Cardiac muscle cell (in vitro differentiated cells and primary cell): ENCODE measurements at regions not wholly inside any gene's neighbourhood (a gene's known extent, or its start where the extent isn't known, plus 50 kb on each side); places are given as distances from the start of the nearest gene placed in this dataset.
A peak's percentile ranks its signal among the peaks of the same experiment; 100 is the strongest.

ENCODE experiments used
- DNase-seq, 2 donors: peaks; one replicate each; pipeline versions ENCODE4 v3.0.0 to v3.0.0-alpha.2; 2010 to 2017; ENCODE audit warnings: low read depth in 1 of 2, low spot score in 1 of 2
- H3K27ac ChIP-seq: fragments of 200-600 bp; sonication (generic); 2 replicates; pipeline ENCODE4 v1.5.1; 2016
- H3K27me3 ChIP-seq: fragments of 200-600 bp; sonication (generic); 2 replicates; pipeline ENCODE4 v1.6.0; 2016; ENCODE audit warnings: control low read depth
- H3K36me3 ChIP-seq: fragments of 200-600 bp; sonication (generic); 2 replicates; pipeline ENCODE4 v1.5.1; 2016; ENCODE audit warnings: control low read depth
- H3K4me1 ChIP-seq: fragments of 200-600 bp; sonication (generic); 2 replicates; pipeline ENCODE4 v1.8.1; 2017; ENCODE audit warnings: low read depth, mild to moderate bottlenecking, mixed run types
- H3K4me3 ChIP-seq: fragments of 200-600 bp; sonication (generic); 2 replicates; pipeline ENCODE4 v1.5.1; 2016; ENCODE audit warnings: mild to moderate bottlenecking
- H3K9me3 ChIP-seq: fragments of 200-600 bp; sonication (generic); 2 replicates; pipeline ENCODE4 v1.5.1; 2017; ENCODE audit warnings: low read depth, mild to moderate bottlenecking, control low read depth
- TF ChIP-seq, protein P1 (sequence below): IDR thresholded peaks from 2 replicates; pipeline ENCODE4 v1.5.1; 2012; ENCODE audit warnings: low read depth, mild to moderate bottlenecking, low read length

DNA sequence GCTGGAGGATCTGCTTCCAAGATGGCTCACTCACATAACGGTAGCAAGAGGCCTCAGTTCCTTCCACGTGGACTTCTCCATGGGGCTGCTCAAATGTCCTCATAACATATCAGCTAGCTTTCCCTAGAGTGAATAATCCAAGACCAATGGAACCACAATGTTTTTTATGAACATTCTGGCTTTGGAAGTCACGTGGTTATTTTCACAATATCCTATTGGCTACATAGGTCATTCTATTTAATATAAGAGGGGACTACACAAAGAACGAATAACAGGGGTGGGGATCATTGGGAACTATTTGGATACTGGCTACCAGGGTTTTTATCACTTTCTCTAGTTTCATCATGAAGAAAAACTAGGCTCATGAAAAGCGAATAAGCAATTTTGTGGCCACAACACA lies 81.4 kb downstream of the ZNF622 start:
- Histone ChIP-seq H3K9me3 (no peaks in the 10 kb centered on the region), H3K4me1 (peaks cover 7% of the 10 kb centered on the region), H3K36me3 (no peaks in the 10 kb centered on the region), H3K4me3 (no peak overlapping the region), H3K27me3 (no peaks in the 10 kb centered on the region), H3K27ac (no peak overlapping the region)
- no peak for DNase-seq
- TF ChIP-seq, protein P1, sequence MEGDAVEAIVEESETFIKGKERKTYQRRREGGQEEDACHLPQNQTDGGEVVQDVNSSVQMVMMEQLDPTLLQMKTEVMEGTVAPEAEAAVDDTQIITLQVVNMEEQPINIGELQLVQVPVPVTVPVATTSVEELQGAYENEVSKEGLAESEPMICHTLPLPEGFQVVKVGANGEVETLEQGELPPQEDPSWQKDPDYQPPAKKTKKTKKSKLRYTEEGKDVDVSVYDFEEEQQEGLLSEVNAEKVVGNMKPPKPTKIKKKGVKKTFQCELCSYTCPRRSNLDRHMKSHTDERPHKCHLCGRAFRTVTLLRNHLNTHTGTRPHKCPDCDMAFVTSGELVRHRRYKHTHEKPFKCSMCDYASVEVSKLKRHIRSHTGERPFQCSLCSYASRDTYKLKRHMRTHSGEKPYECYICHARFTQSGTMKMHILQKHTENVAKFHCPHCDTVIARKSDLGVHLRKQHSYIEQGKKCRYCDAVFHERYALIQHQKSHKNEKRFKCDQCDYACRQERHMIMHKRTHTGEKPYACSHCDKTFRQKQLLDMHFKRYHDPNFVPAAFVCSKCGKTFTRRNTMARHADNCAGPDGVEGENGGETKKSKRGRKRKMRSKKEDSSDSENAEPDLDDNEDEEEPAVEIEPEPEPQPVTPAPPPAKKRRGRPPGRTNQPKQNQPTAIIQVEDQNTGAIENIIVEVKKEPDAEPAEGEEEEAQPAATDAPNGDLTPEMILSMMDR, result no peak

DNA sequence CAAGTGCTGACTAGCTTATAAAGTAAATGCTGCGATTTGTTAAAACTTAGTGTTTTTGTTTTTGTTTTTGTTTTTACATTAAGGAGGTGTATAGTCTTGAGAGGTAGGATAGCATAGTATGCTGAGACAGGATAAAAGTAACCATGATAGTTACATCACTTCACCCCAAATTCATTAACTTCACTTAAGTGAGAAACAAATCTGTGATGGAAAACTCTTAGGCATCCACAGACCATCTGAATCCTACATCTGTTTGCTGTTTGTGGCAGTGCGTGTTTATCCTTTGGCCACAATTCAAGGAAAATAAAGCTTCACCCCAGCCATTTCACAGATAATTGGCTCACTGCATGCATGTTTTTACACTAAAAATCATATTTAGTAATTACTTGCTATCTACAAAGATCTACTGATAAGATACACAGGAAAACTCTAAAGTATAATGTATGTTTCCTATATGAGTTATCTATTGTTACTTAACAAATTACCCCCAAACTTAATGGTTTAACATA lies 82.0 kb downstream of the ZNF622 start:
- no peaks in the 10 kb centered on the region for H3K9me3 ChIP-seq
- TF ChIP-seq, protein P1, result no peak
- no peak overlapping the region for H3K27ac ChIP-seq
- peaks cover 7% of the 10 kb centered on the region for H3K4me1 ChIP-seq
- DNase-seq, result no peak
- no peaks in the 10 kb centered on the region for H3K27me3 ChIP-seq
- no peak overlapping the region for H3K4me3 ChIP-seq
- no peaks in the 10 kb centered on the region for H3K36me3 ChIP-seq

DNA sequence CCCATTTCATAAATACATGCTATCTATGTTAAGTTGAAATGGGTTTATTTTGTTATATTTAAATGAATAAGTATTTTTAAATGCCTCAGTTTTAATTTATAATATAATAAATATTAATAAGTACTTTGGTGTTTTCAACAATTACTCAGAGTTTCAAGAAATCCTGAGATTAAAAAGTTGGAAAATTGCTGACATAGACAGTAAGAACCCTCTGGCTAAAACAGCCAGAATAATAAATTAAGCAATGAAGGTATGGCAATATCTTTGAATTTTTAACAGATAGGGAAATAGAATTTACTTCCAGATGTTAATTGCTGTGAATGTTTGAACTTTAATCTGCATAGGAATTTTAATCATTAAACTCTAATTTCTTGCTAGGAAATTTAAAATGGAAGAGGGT lies 83.6 kb downstream of the ZNF622 start:
- no peak overlapping the region for H3K4me3 ChIP-seq
- no peaks in the 10 kb centered on the region for H3K27me3 ChIP-seq
- peaks cover 10% of the 10 kb centered on the region for H3K4me1 ChIP-seq
- TF ChIP-seq, protein P1, result no peak
- no peak for DNase-seq
- H3K27ac ChIP-seq, result no peak overlapping the region
- no peaks in the 10 kb centered on the region for H3K9me3 ChIP-seq
- no peaks in the 10 kb centered on the region for H3K36me3 ChIP-seq

DNA sequence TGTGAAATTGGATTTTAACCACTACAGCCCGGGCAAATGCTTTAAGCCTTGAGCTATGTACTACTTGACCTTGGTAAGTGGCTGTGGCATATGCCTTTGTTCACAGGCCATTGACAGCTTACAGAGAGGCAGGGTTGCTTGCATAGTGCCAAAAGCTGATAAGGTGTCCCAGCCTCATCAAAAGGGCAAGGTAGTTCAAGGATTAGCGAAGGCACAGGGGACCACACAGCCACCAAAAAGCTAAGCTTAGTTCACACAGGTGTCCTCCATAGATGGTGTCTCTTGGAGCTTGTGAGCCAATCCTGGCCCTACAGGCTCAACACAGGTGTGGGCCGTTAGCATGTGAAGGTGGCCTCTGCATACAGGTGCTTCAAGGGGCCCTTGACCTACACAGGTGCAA lies 86.8 kb downstream of the ZNF622 start:
- H3K27ac ChIP-seq, result no peak overlapping the region
- H3K4me1 ChIP-seq, result peaks cover 10% of the 10 kb centered on the region
- no peak overlapping the region for H3K4me3 ChIP-seq
- DNase-seq, result peak in 1 of 2 donors; percentile 90
- TF ChIP-seq, protein P1, result no peak
- H3K9me3 ChIP-seq, result no peaks in the 10 kb centered on the region
- H3K36me3 ChIP-seq, result no peaks in the 10 kb centered on the region
- H3K27me3 ChIP-seq, result peaks cover 25% of the 10 kb centered on the region

- TF ChIP-seq, protein P1, result no peak
- Histone ChIP-seq H3K9me3 (no peaks in the 10 kb centered on the region), H3K27ac (no peak overlapping the region), H3K4me1 (no peaks in the 10 kb centered on the region), H3K27me3 (peaks cover 31% of the 10 kb centered on the region), H3K4me3 (no peak overlapping the region), H3K36me3 (no peaks in the 10 kb centered on the region)
- DNase-seq, result no peak
These were observed 93.1 kb downstream of the ZNF622 start for GRCh38 chr5:16372493-16372892.

- H3K4me3 ChIP-seq, result no peak overlapping the region
- peaks cover 14% of the 10 kb centered on the region for H3K27me3 ChIP-seq
- H3K36me3 ChIP-seq, result no peaks in the 10 kb centered on the region
- no peaks in the 10 kb centered on the region for H3K9me3 ChIP-seq
- no peak for DNase-seq
- H3K4me1 ChIP-seq, result no peaks in the 10 kb centered on the region
- TF ChIP-seq, protein P1, result no peak
- no peak overlapping the region for H3K27ac ChIP-seq
These were observed 99.1 kb downstream of the ZNF622 start for GRCh38 chr5:16366491-16366890.
